Adrenal gland (tissue), 9 donors: ENCODE measurements at regions not wholly inside any gene's neighbourhood (a gene's known extent, or its start where the extent isn't known, plus 50 kb on each side); places are given as distances from the start of the nearest gene placed in this dataset.

Experiments used
- DNase-seq, 7 donors: peaks; one replicate each; pipeline ENCODE4 v3.0.0-alpha.2; 2019 to 2020
- H3K27ac ChIP-seq, 5 donors: fragments of 200-600 bp; sonication (generic) in 4 of 5; 1 replicate in 3 of 5; 2 replicates in 2 of 5; pipeline versions ENCODE4 v1.5.1 to v1.8.0; 2016 to 2020; ENCODE audit warnings: mild to moderate bottlenecking in 1 of 5
- H3K27me3 ChIP-seq: fragments of 200-600 bp; 2 replicates; pipeline ENCODE4 v1.8.0; 2021
- H3K36me3 ChIP-seq, 2 donors: fragments of 200-600 bp; replicated peaks in 1 of 2; 1 replicate in 1 of 2; 2 replicates in 1 of 2; pipeline versions ENCODE4 v1.5.1 to v1.8.0; 2018 to 2022
- H3K4me1 ChIP-seq, 2 donors: fragments of 200-600 bp; replicated peaks in 1 of 2; 1 replicate in 1 of 2; 2 replicates in 1 of 2; pipeline versions ENCODE4 v1.5.1 to v1.8.0; 2018 to 2021
- H3K4me3 ChIP-seq, 4 donors: fragments of 200-600 bp; sonication (generic) in 3 of 4; one replicate each; pipeline ENCODE4 v1.5.1; 2016 to 2018
- H3K9me3 ChIP-seq, 3 donors: fragments of 200-600 bp; sonication (generic) in 1 of 3; replicated peaks in 1 of 3; 1 replicate in 2 of 3; 2 replicates in 1 of 3; pipeline versions ENCODE4 v1.5.1 to v1.8.0; 2016 to 2021
- CTCF ChIP-seq, 6 experiments: fragments of 450-650 bp in 4 of 6; fragments of 200-600 bp in 2 of 6; sonication (generic) in 1 of 6; IDR thresholded peaks; 1 replicate in 5 of 6; 2 replicates in 1 of 6; pipeline versions ENCODE4 v1.5.1 to v1.8.0; 2016 to 2021; ENCODE audit warnings: antibody characterized with exemption in 6 of 6, mild to moderate bottlenecking in 2 of 6, moderate library complexity in 1 of 6
- POLR2A ChIP-seq, 2 donors: fragments of 450-650 bp; IDR thresholded peaks; one replicate each; pipeline ENCODE4 v1.6.1; 2017; ENCODE audit warnings: antibody characterized with exemption in 2 of 2, mild to moderate bottlenecking in 2 of 2, moderate library complexity in 1 of 2
- WGBS, 4 donors: extraction: QIAGEN DNeasy Blood & Tissue Kit in 2 of 4; methylation state at CpG; one replicate each; pipeline versions ENCODE4 v1.1.5 to v1.1.7; 2013 to 2017; 5-methylcytosine and 5-hydroxymethylcytosine counted together
- intact Hi-C, 2 donors: fragments of 100-400 bp; cut with DNase I; formaldehyde crosslinking; loops; one replicate each; pipeline versions ENCODE4 v1.14.1 to v1.15.0; 2022 to 2023
- donor health status: healthy with polysubstance abuse.
- donor health status: Bipolar disorder and iron deficiency.
- donor health status: DM: yes; HTN: yes; CAD: no.
- donor health status: DM: no; HTN: no; CAD: no.
- donor health status: DM: no; HTN: no; CAD: no.

- no peak overlapping the region for H3K4me3 ChIP-seq
- H3K27ac ChIP-seq = no peak overlapping the region
- no peak for TF ChIP-seq CTCF (IDR thresholded peaks at IDR 0.05)
- no peak for TF ChIP-seq POLR2A (IDR thresholded peaks at IDR 0.05)
- no peaks in the 10 kb centered on the region for H3K27me3 ChIP-seq
- DNase-seq = no peak
- intact Hi-C loops = no loop called here
- no peaks in the 10 kb centered on the region for H3K36me3 ChIP-seq
- H3K9me3 ChIP-seq = no peaks in the 10 kb centered on the region
- H3K4me1 ChIP-seq = no peaks in the 10 kb centered on the region
- 84 to 96% (median 87%) methylated on average over 3 of the region's 3 CpGs for WGBS, 4 donors
Observed at GRCh38 chr18:50460062-50460461, 85.2 kb downstream of the SKA1 start.

- no peaks in the 10 kb centered on the region for H3K27me3 ChIP-seq
- no peaks in the 10 kb centered on the region for H3K9me3 ChIP-seq
- WGBS, 4 donors = 88 to 96% (median 94%) methylated on average over 3 of the region's 3 CpGs
- DNase-seq = no peak
- intact Hi-C loops = no loop called here
- H3K4me3 ChIP-seq = no peak overlapping the region
- no peaks in the 10 kb centered on the region for H3K36me3 ChIP-seq
- H3K4me1 ChIP-seq = no peaks in the 10 kb centered on the region
- TF ChIP-seq POLR2A (IDR thresholded peaks at IDR 0.05) = no peak
- no peak for TF ChIP-seq CTCF (IDR thresholded peaks at IDR 0.05)
- no peak overlapping the region for H3K27ac ChIP-seq
Observed at GRCh38 chr18:50460716-50461115, 85.9 kb downstream of the SKA1 start.

GRCh38 chr18:50461251-50461650 lies 86.4 kb downstream of the SKA1 start:
- Histone ChIP-seq H3K27me3 (no peaks in the 10 kb centered on the region), H3K4me3 (no peak overlapping the region), H3K9me3 (no peaks in the 10 kb centered on the region), H3K4me1 (no peaks in the 10 kb centered on the region), H3K27ac (no peak overlapping the region), H3K36me3 (no peaks in the 10 kb centered on the region)
- TF ChIP-seq CTCF (IDR thresholded peaks at IDR 0.05) = no peak
- no peak for TF ChIP-seq POLR2A (IDR thresholded peaks at IDR 0.05)
- intact Hi-C loops = no loop called here
- DNase-seq = no peak

- Histone ChIP-seq H3K9me3 (no peaks in the 10 kb centered on the region), H3K27me3 (no peaks in the 10 kb centered on the region), H3K4me3 (no peak overlapping the region), H3K4me1 (no peaks in the 10 kb centered on the region), H3K27ac (no peak overlapping the region), H3K36me3 (no peaks in the 10 kb centered on the region)
- intact Hi-C loops = no loop called here
- 88 to 90% (median 88%) methylated on average over 7 of the region's 7 CpGs for WGBS, 4 donors
- no peak for TF ChIP-seq POLR2A (IDR thresholded peaks at IDR 0.05)
- TF ChIP-seq CTCF (IDR thresholded peaks at IDR 0.05) = no peak
- DNase-seq = no peak
Observed at GRCh38 chr18:50465211-50466153, 90.6 kb downstream of the SKA1 start.
